Kidney epithelial cell (primary cell): ENCODE measurements at regions not wholly inside any gene's neighbourhood (a gene's known extent, or its start where the extent isn't known, plus 50 kb on each side); places are given as distances from the start of the nearest gene placed in this dataset.

Source experiments
- DNase-seq: peaks from one replicate; pipeline ENCODE4 v3.0.0-alpha.2; 2010; ENCODE audit warnings: low read depth
- H3K27me3 ChIP-seq: 2 replicates; pipeline ENCODE4 v1.6.0; 2011; ENCODE audit warnings: low read length; ENCODE audit not compliant: control insufficient read depth, insufficient read depth
- H3K36me3 ChIP-seq: 2 replicates; pipeline ENCODE4 v1.5.1; 2011; ENCODE audit warnings: low read length; ENCODE audit not compliant: control insufficient read depth, insufficient read depth
- H3K4me3 ChIP-seq: 2 replicates; pipeline ENCODE4 v1.5.1; 2011; ENCODE audit warnings: low read depth, mild to moderate bottlenecking, control low read depth, low read length
- CTCF ChIP-seq: IDR thresholded peaks from 2 replicates; pipeline ENCODE4 v1.5.1; 2011; ENCODE audit warnings: mild to moderate bottlenecking, moderate library complexity, low read length, control low read depth, inconsistent platforms; ENCODE audit not compliant: insufficient read depth, poor library complexity, severe bottlenecking

- Histone ChIP-seq H3K36me3 (no peaks in the 10 kb centered on the region), H3K27me3 (no peaks in the 10 kb centered on the region), H3K4me3 (no peak overlapping the region)
- DNase-seq = no peak
- no peak for TF ChIP-seq CTCF
Observed at GRCh38 chr1:81617308-81617967, 183.3 kb upstream of the ADGRL2 start.

- Histone ChIP-seq H3K27me3 (no peaks in the 10 kb centered on the region), H3K4me3 (no peak overlapping the region), H3K36me3 (no peaks in the 10 kb centered on the region)
- DNase-seq = no peak
- TF ChIP-seq CTCF = no peak
Observed at GRCh38 chr1:81613803-81614202, 186.9 kb upstream of the ADGRL2 start.

GRCh38 chr1:81607924-81608323 lies 192.8 kb upstream of the ADGRL2 start:
- Histone ChIP-seq H3K36me3 (no peaks in the 10 kb centered on the region), H3K27me3 (no peaks in the 10 kb centered on the region), H3K4me3 (no peak overlapping the region)
- DNase-seq = no peak
- TF ChIP-seq CTCF = no peak

GRCh38 chr1:81607086-81607485 lies 193.6 kb upstream of the ADGRL2 start:
- H3K27me3 ChIP-seq = no peaks in the 10 kb centered on the region
- no peak for TF ChIP-seq CTCF
- H3K4me3 ChIP-seq = no peak overlapping the region
- H3K36me3 ChIP-seq = no peaks in the 10 kb centered on the region
- no peak for DNase-seq

GRCh38 chr1:81606656-81607055 lies 194.1 kb upstream of the ADGRL2 start:
- no peak for TF ChIP-seq CTCF
- no peak for DNase-seq
- H3K4me3 ChIP-seq = no peak overlapping the region
- no peaks in the 10 kb centered on the region for H3K27me3 ChIP-seq
- H3K36me3 ChIP-seq = no peaks in the 10 kb centered on the region

- no peak for TF ChIP-seq CTCF
- no peak for DNase-seq
- Histone ChIP-seq H3K36me3 (no peaks in the 10 kb centered on the region), H3K27me3 (no peaks in the 10 kb centered on the region), H3K4me3 (no peak overlapping the region)
Observed at GRCh38 chr1:81605023-81605422, 195.7 kb upstream of the ADGRL2 start.
